ENCODE measurements at regions not wholly inside any gene's neighbourhood (a gene's known extent, or its start where the extent isn't known, plus 50 kb on each side); places are given as distances from the start of the nearest gene placed in this dataset.

DNA sequence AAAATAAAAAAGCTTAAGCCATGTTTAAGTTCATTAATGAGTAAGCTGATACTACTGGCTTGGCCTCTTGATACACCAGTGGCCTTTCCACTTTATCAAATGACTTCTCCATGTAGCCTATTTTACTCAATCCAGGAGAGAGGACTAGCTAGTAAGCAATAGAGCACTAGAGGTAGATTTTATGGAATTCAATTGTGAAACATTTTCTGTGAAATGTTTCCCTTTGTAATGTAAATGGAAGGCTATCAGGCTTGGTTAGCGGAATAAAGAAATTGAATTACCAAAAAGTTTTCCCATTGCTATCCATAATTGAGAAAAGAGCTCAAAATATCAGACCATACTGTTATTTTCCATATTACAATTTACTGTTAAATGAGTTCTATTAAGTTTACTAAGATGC lies 515.4 kb upstream of the CDH2 start:
- Histone ChIP-seq H3K4me2 (ENCODE audit: low read depth, low read length, poor library complexity, severe bottlenecking) (no peak overlapping the region), H3K4me1 (ENCODE audit: insufficient read depth, low read length, poor library complexity, severe bottlenecking) (no peaks in the 10 kb centered on the region), H3K9me2 (replicated peaks; ENCODE audit: low read depth, low read length) (no peaks in the 10 kb centered on the region), H3K79me2 (ENCODE audit: insufficient read depth, low read length) (no peaks in the 10 kb centered on the region), H3K27me3 (ENCODE audit: insufficient read depth, low read length, poor library complexity, severe bottlenecking) (no peaks in the 10 kb centered on the region), H2AFZ (ENCODE audit: low read length) (no peak overlapping the region), H4K20me1 (ENCODE audit: insufficient read depth, low read length, poor library complexity, severe bottlenecking) (no peaks in the 10 kb centered on the region), H3K4me3 (ENCODE audit: low read length, poor library complexity, severe bottlenecking) (no peak overlapping the region), H3F3A (ENCODE audit: low read depth) (no peaks in the 10 kb centered on the region), H3K9me3 (ENCODE audit: insufficient read depth, low read depth, low read length) (no peaks in the 10 kb centered on the region; the same call in 1 of the 2 replicates), H3K36me3 (ENCODE audit: insufficient read depth, low read length) (no peaks in the 10 kb centered on the region), H3K9ac (ENCODE audit: low read depth, low read length, poor library complexity, severe bottlenecking) (no peak overlapping the region)
- no peak for TF ChIP-seq EZH2phosphoT487 (IDR thresholded peaks at IDR 0.05; ENCODE audit: borderline replicate concordance)
- TF ChIP-seq, protein P1, sequence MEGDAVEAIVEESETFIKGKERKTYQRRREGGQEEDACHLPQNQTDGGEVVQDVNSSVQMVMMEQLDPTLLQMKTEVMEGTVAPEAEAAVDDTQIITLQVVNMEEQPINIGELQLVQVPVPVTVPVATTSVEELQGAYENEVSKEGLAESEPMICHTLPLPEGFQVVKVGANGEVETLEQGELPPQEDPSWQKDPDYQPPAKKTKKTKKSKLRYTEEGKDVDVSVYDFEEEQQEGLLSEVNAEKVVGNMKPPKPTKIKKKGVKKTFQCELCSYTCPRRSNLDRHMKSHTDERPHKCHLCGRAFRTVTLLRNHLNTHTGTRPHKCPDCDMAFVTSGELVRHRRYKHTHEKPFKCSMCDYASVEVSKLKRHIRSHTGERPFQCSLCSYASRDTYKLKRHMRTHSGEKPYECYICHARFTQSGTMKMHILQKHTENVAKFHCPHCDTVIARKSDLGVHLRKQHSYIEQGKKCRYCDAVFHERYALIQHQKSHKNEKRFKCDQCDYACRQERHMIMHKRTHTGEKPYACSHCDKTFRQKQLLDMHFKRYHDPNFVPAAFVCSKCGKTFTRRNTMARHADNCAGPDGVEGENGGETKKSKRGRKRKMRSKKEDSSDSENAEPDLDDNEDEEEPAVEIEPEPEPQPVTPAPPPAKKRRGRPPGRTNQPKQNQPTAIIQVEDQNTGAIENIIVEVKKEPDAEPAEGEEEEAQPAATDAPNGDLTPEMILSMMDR (conservative IDR thresholded peaks at IDR 0.05; ENCODE audit: low read length) = no peak

DNA sequence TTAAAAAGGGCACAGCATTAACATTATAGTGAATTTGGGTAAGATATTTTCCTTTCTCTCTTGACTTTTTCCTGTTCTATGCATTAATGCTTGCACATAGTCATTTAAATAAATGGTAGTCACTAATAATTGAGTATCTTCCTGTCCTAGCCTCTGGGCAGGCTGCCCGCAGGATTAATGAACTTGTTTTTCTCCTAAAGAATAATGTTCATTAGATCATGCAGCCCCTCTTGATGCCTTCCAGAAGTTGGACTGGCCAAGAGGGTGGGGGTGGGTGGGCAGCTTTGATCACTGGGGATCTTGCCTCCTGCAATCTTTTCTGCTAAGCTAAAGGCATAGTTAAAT lies 514.5 kb upstream of the CDH2 start:
- Histone ChIP-seq H3K9ac (ENCODE audit: low read depth, low read length, poor library complexity, severe bottlenecking) (no peak overlapping the region), H3K27me3 (ENCODE audit: insufficient read depth, low read length, poor library complexity, severe bottlenecking) (no peaks in the 10 kb centered on the region), H3F3A (ENCODE audit: low read depth) (no peaks in the 10 kb centered on the region), H4K20me1 (ENCODE audit: insufficient read depth, low read length, poor library complexity, severe bottlenecking) (no peaks in the 10 kb centered on the region), H3K9me2 (replicated peaks; ENCODE audit: low read depth, low read length) (no peaks in the 10 kb centered on the region), H3K4me3 (ENCODE audit: low read length, poor library complexity, severe bottlenecking) (no peak overlapping the region), H3K4me2 (ENCODE audit: low read depth, low read length, poor library complexity, severe bottlenecking) (no peak overlapping the region), H3K79me2 (ENCODE audit: insufficient read depth, low read length) (no peaks in the 10 kb centered on the region), H3K9me3 (ENCODE audit: insufficient read depth, low read depth, low read length) (no peaks in the 10 kb centered on the region; the same call in 1 of the 2 replicates), H2AFZ (ENCODE audit: low read length) (no peak overlapping the region), H3K4me1 (ENCODE audit: insufficient read depth, low read length, poor library complexity, severe bottlenecking) (no peaks in the 10 kb centered on the region), H3K36me3 (ENCODE audit: insufficient read depth, low read length) (no peaks in the 10 kb centered on the region)
- no peak for TF ChIP-seq EZH2phosphoT487 (IDR thresholded peaks at IDR 0.05; ENCODE audit: borderline replicate concordance)
- TF ChIP-seq, protein P1 (conservative IDR thresholded peaks at IDR 0.05; ENCODE audit: low read length) = no peak

DNA sequence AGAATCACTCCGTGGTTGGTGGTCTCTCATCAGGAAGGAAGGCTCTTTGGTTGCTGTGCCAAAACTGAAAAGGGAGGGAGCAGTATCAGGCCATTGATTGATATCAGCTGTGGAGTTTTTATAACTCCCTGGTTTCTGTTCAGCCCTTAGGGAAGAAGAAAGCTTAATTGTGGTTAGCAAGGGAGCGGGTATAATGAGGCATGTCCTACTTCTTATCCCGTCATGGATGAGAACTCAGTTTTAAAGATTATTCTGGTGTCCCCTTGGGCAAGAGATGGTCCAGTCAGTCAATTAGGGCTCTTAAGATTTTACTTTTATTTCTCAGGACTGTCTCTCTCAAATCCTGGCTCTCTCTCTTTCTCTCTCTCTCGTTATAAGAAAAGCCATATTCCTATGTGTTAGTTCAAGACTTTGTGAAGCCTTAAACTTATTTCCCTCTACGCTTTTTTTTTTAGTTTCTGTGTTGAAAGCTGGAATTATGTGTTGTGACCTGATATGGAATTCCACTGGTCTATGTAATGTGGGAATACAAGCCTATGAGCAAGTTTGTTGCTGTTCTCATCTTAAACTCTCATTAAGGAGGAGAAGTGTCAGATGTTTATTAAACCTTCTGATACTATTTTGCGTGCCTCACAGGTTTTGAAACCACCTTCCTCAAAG lies 514.0 kb upstream of the CDH2 start:
- H3F3A ChIP-seq (ENCODE audit: low read depth) = no peaks in the 10 kb centered on the region
- H3K36me3 ChIP-seq (ENCODE audit: insufficient read depth, low read length) = no peaks in the 10 kb centered on the region
- H3K4me1 ChIP-seq (ENCODE audit: insufficient read depth, low read length, poor library complexity, severe bottlenecking) = no peaks in the 10 kb centered on the region
- H3K4me3 ChIP-seq (ENCODE audit: low read length, poor library complexity, severe bottlenecking) = no peak overlapping the region
- H3K4me2 ChIP-seq (ENCODE audit: low read depth, low read length, poor library complexity, severe bottlenecking) = no peak overlapping the region
- no peak for TF ChIP-seq EZH2phosphoT487 (IDR thresholded peaks at IDR 0.05; ENCODE audit: borderline replicate concordance)
- TF ChIP-seq, protein P1 (conservative IDR thresholded peaks at IDR 0.05; ENCODE audit: low read length) = no peak
- H2AFZ ChIP-seq (ENCODE audit: low read length) = no peak overlapping the region
- H3K9me2 ChIP-seq (replicated peaks; ENCODE audit: low read depth, low read length) = no peaks in the 10 kb centered on the region
- no peaks in the 10 kb centered on the region; the same call in 1 of the 2 replicates for H3K9me3 ChIP-seq (ENCODE audit: insufficient read depth, low read depth, low read length)
- H3K79me2 ChIP-seq (ENCODE audit: insufficient read depth, low read length) = no peaks in the 10 kb centered on the region
- H3K9ac ChIP-seq (ENCODE audit: low read depth, low read length, poor library complexity, severe bottlenecking) = no peak overlapping the region
- H4K20me1 ChIP-seq (ENCODE audit: insufficient read depth, low read length, poor library complexity, severe bottlenecking) = no peaks in the 10 kb centered on the region
- H3K27me3 ChIP-seq (ENCODE audit: insufficient read depth, low read length, poor library complexity, severe bottlenecking) = no peaks in the 10 kb centered on the region
